AG04449 (cell line): ENCODE measurements at regions not wholly inside any gene's neighbourhood (a gene's known extent, or its start where the extent isn't known, plus 50 kb on each side); places are given as distances from the start of the nearest gene placed in this dataset.

Experiments used
- CTCF ChIA-PET: fragments of 350-600 bp; formaldehyde crosslinking; extraction: SDS; loops from one replicate; lab custom pipeline; 2021; ENCODE audit warnings: antibody characterized with exemption; lab: Yijun Ruan, JAX
- POLR2A ChIA-PET: fragments of 400-600, 350-600 bp; formaldehyde crosslinking; extraction: SDS; loops from one replicate; lab custom pipeline; 2020; ENCODE audit warnings: antibody characterized with exemption, inconsistent platforms; lab: Yijun Ruan, JAX
- DNase-seq: peaks from one replicate; pipeline ENCODE4 v3.0.0-alpha.2; 2010; ENCODE audit warnings: low read depth, low spot score
- H3K4me3 ChIP-seq: 2 replicates; pipeline ENCODE4 v1.5.1; 2011; ENCODE audit warnings: low read depth, mild to moderate bottlenecking, control low read depth, low read length
- TF ChIP-seq, protein P1 (sequence below): IDR thresholded peaks from one replicate; pipeline ENCODE4 v1.5.1; 2011; ENCODE audit warnings: mild to moderate bottlenecking, moderate library complexity, low read length, control low read depth, inconsistent platforms; ENCODE audit not compliant: insufficient read depth; ENCODE audit errors: missing control alignments

DNA sequence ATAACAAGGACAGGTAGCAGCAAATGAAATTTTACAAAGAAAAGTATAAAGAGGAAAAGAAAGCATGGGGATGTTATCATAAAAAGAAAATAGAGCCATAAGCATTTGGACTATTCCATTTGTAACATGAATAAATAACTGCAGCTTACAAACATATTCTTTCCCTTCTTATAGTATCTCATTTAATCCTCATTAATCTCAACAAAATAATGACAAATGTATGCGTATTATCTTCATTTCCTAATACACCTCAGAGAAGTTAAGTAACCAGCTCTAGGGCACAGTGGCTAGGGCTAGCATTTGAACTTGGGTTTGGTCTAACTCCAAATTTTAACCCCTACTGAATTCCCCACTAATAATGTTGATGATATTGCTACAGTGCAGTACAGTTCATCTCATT, 175.5 kb upstream of the POU5F2 start:
- TF ChIP-seq, protein P1, sequence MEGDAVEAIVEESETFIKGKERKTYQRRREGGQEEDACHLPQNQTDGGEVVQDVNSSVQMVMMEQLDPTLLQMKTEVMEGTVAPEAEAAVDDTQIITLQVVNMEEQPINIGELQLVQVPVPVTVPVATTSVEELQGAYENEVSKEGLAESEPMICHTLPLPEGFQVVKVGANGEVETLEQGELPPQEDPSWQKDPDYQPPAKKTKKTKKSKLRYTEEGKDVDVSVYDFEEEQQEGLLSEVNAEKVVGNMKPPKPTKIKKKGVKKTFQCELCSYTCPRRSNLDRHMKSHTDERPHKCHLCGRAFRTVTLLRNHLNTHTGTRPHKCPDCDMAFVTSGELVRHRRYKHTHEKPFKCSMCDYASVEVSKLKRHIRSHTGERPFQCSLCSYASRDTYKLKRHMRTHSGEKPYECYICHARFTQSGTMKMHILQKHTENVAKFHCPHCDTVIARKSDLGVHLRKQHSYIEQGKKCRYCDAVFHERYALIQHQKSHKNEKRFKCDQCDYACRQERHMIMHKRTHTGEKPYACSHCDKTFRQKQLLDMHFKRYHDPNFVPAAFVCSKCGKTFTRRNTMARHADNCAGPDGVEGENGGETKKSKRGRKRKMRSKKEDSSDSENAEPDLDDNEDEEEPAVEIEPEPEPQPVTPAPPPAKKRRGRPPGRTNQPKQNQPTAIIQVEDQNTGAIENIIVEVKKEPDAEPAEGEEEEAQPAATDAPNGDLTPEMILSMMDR = no peak
- no peak overlapping the region for H3K4me3 ChIP-seq
- DNase-seq = no peak
- ChIA-PET CTCF (interaction anchor here (1.5 to 1.7 kb wide), 4 partner anchors 10 to 108 kb away, joined by 3 to 5 read pairs (median 4); no protein-coding TSS in a partner anchor), POLR2A (no interaction called here)

DNA sequence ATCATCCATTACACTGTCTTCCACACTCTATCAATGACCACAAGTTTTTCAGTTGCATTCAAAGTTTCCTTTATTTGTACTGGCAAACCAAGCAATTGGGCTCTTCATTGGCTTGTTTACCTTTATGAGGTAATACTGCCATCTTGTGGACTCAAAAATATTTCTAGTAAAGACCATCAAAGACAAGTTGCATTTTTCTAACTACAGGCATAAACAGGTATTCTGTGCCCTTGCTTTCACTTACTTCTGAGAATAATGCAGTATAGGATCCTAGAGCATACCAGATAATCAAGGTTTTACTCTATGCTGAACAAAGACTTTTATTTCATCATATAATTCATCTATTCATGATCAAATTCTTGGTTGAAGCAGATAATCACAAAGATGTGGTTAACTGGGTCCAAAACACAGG, 173.7 kb upstream of the POU5F2 start:
- TF ChIP-seq, protein P1 = peak; percentile 16
- ChIA-PET CTCF (interaction anchor here (0.5 to 1.3 kb wide), 2 partner anchors 823 to 1586 kb away, joined by 3 to 4 read pairs; no protein-coding TSS in a partner anchor), POLR2A (no interaction called here)
- H3K4me3 ChIP-seq = no peak overlapping the region
- no peak for DNase-seq

DNA sequence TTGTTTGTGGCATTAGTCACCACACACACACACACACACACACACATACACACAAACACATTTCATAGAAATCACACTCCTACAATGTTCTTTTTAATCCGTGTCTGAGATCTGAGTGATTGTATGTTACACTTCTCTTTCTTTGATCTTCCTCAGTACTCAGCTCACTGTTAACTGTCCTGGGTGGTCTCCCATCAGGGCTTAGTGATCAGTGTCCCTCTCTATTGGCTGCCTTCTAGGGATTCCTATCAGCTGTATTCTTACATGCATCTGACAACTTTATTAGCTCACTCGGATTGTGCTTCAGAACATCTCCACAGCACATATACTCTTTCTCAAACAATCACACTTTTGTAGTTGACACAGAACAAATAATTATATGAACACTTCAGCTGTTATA, 170.2 kb upstream of the POU5F2 start:
- ChIA-PET CTCF (interaction anchor here (1.7 to 2.8 kb wide), 4 partner anchors 13 to 17 kb away, joined by 5 to 12 read pairs (median 9); no protein-coding TSS in a partner anchor), POLR2A (no interaction called here)
- TF ChIP-seq, protein P1 = no peak
- DNase-seq = no peak
- H3K4me3 ChIP-seq = no peak overlapping the region

DNA sequence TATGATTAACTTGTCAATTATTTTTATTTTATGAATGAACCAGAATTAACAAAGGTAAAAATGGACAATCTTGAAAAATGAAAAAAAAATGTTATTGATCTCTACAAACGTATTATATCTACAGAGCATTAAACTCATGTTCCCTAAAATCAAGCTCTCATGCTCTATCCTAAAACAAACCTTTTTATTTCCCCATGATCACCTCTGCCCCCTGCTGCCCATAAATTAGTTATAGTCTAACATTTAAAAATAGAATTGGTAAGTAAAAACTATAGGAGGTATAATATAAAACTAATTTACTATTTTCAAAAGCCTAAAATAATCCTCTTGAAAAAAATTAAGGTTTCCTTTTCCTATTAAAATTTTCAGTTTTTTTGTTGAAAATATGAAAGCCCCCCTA, 168.0 kb upstream of the POU5F2 start:
- CTCF ChIA-PET = interaction anchor here (0.6 to 3.0 kb wide), 3 partner anchors 11 to 331 kb away, joined by 3 to 13 read pairs (median 3); no protein-coding TSS in a partner anchor
- POLR2A ChIA-PET = no interaction called here
- DNase-seq = no peak
- TF ChIP-seq, protein P1 = no peak
- H3K4me3 ChIP-seq = no peak overlapping the region

DNA sequence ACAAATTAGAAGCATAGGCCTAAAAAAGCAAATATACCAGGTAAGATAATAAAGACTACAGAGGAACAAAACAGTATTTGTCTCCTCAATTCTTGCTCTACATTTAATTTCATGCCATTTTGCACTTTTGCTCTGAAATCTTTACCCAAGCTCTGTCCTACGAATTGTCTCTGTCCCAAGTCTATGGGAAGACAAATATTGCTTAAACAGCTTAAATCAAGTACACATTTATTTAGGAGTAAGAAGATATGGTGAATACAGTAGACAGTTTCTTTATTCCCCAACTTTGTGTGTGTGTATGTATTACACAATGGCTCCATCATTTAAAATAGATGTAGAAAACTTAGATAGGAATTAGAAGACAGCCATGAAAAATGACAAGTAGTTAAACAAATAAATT, 163.5 kb upstream of the POU5F2 start:
- no peak for DNase-seq
- H3K4me3 ChIP-seq = no peak overlapping the region

DNA sequence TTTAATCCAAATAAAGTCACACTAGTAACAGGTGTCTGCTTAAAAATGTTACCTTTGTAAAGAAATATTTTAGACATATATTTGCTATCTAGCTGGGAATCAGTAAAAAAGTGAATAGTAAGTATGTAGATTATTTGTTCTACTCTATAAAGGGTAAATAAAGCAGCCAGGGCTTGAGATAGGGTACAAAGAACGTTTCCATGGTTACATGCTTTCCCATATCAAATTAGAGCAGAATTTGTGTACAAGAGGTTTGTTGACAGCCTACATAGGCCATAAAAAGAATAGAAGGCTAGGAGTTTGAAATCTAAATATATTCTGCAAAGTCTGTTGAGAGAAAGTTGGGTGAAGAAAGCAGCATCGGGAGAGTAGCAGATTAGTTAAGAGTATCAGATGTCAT, 160.9 kb upstream of the POU5F2 start:
- no peak overlapping the region for H3K4me3 ChIP-seq
- ChIA-PET CTCF (interaction anchor here (1.8 kb wide), 1 partner anchor 8 kb away, joined by 9 read pairs; no protein-coding TSS in a partner anchor), POLR2A (no interaction called here)
- DNase-seq = no peak
- TF ChIP-seq, protein P1 = no peak

More for the DNA sequence above, 163.5 kb upstream of the POU5F2 start:
- ChIA-PET POLR2A (no interaction called here), CTCF (interaction anchor here (0.9 kb wide), 1 partner anchor 10 kb away, joined by 3 read pairs; no protein-coding TSS in a partner anchor)
- TF ChIP-seq, protein P1 = no peak
